Neuronal stem cell (in vitro differentiated cells): ENCODE measurements at regions not wholly inside any gene's neighbourhood (a gene's known extent, or its start where the extent isn't known, plus 50 kb on each side); places are given as distances from the start of the nearest gene placed in this dataset.

Experiments
- DNase-seq: peaks from one replicate; pipeline ENCODE4 v3.0.0-alpha.2; 2013; ENCODE audit warnings: low spot score
- H2AFZ ChIP-seq: one replicate; pipeline ENCODE4 v1.6.1; 2013; ENCODE audit warnings: mild to moderate bottlenecking, low read length, inconsistent platforms
- H2AK5ac ChIP-seq: 2 replicates; pipeline ENCODE4 v1.6.1; 2013; ENCODE audit warnings: low read depth, mild to moderate bottlenecking, inconsistent platforms, low read length, moderate library complexity, mixed read lengths
- H2BK120ac ChIP-seq: 2 replicates; pipeline ENCODE4 v1.6.1; 2013; ENCODE audit warnings: low read depth, mild to moderate bottlenecking, inconsistent platforms, low read length, moderate library complexity, mixed read lengths
- H2BK12ac ChIP-seq: one replicate; pipeline ENCODE4 v1.6.1; 2013; ENCODE audit warnings: low read length, inconsistent platforms
- H2BK15ac ChIP-seq: 2 replicates; pipeline ENCODE4 v1.6.1; 2013; ENCODE audit warnings: mild to moderate bottlenecking, low read length, inconsistent platforms, mixed read lengths
- H2BK5ac ChIP-seq: one replicate; pipeline ENCODE4 v1.6.1; 2013; ENCODE audit warnings: inconsistent platforms, mild to moderate bottlenecking, low read length, moderate library complexity
- H3K14ac ChIP-seq: one replicate; pipeline ENCODE4 v1.6.1; 2013; ENCODE audit warnings: low read length, inconsistent platforms
- H3K18ac ChIP-seq: 2 replicates; pipeline ENCODE4 v1.6.1; 2013; ENCODE audit warnings: low read length, inconsistent platforms
- H3K23ac ChIP-seq: 2 replicates; pipeline ENCODE4 v1.6.1; 2013; ENCODE audit warnings: low read depth, mild to moderate bottlenecking, mixed read lengths, low read length, inconsistent platforms; ENCODE audit not compliant: poor library complexity
- H3K27ac ChIP-seq: replicated peaks from 3 replicates; pipeline ENCODE4 v1.5.1; 2013; ENCODE audit warnings: low read length, inconsistent platforms
- H3K27me3 ChIP-seq, 3 experiments: 2 replicates each; pipeline ENCODE4 v1.6.1; 2013; ENCODE audit warnings: low read length in 3 of 3, mild to moderate bottlenecking in 2 of 3, inconsistent platforms in 1 of 3, low read depth in 1 of 3, mixed read lengths in 1 of 3, moderate library complexity in 1 of 3; ENCODE audit not compliant: control insufficient read depth in 3 of 3, insufficient read depth in 3 of 3
- H3K36me3 ChIP-seq, 2 donors: replicated peaks in 1 of 2; 2 replicates each; pipeline ENCODE4 v1.6.1; 2013; ENCODE audit warnings: low read length in 2 of 2; ENCODE audit not compliant: control insufficient read depth in 2 of 2, insufficient read depth in 2 of 2
- H3K4ac ChIP-seq: 2 replicates; pipeline ENCODE4 v1.6.1; 2013; ENCODE audit warnings: inconsistent platforms, mild to moderate bottlenecking, low read length, moderate library complexity
- H3K4me1 ChIP-seq, 2 donors: 1 replicate in 1 of 2; 2 replicates in 1 of 2; pipeline ENCODE4 v1.6.1; 2013; ENCODE audit warnings: low read length in 2 of 2, low read depth in 1 of 2; ENCODE audit not compliant: control insufficient read depth in 2 of 2, insufficient read depth in 1 of 2
- H3K4me2 ChIP-seq: one replicate; pipeline ENCODE4 v1.6.1; 2013; ENCODE audit warnings: mild to moderate bottlenecking, low read length, inconsistent platforms; ENCODE audit not compliant: insufficient read depth, poor library complexity, severe bottlenecking
- H3K4me3 ChIP-seq, 2 donors: 2 replicates each; pipeline ENCODE4 v1.5.1; 2013; ENCODE audit warnings: low read length in 2 of 2, mild to moderate bottlenecking in 2 of 2, inconsistent platforms in 1 of 2, moderate library complexity in 1 of 2
- H3K79me1 ChIP-seq: one replicate; pipeline ENCODE4 v1.6.1; 2013; ENCODE audit warnings: low read depth, mild to moderate bottlenecking, inconsistent platforms, low read length, moderate library complexity
- H3K9ac ChIP-seq: one replicate; pipeline ENCODE4 v1.6.1; 2013; ENCODE audit warnings: mild to moderate bottlenecking, low read depth, low read length, inconsistent platforms; ENCODE audit not compliant: poor library complexity
- H3K9me3 ChIP-seq, 2 donors: replicated peaks in 1 of 2; 2 replicates each; pipeline versions ENCODE3 to v1.6.1; 2013; ENCODE audit warnings: low read length in 2 of 2, mild to moderate bottlenecking in 2 of 2, inconsistent platforms in 1 of 2, low read depth in 1 of 2, mixed read lengths in 1 of 2, moderate library complexity in 1 of 2; ENCODE audit not compliant: control insufficient read depth in 2 of 2, insufficient read depth in 1 of 2
- H4K8ac ChIP-seq: one replicate; pipeline ENCODE4 v1.6.1; 2013; ENCODE audit warnings: low read depth, mild to moderate bottlenecking, inconsistent platforms, low read length, moderate library complexity
- H4K91ac ChIP-seq: one replicate; pipeline ENCODE4 v1.6.1; 2013; ENCODE audit warnings: low read length, low read depth, mild to moderate bottlenecking, inconsistent platforms; ENCODE audit not compliant: poor library complexity
- WGBS, 2 donors: extraction: QIAGEN DNeasy Blood & Tissue Kit; methylation state at CpG; one replicate each; pipeline ENCODE4 v1.1.7; 2013; ENCODE audit warnings: missing lambda C conversion rate in 2 of 2, mixed read lengths in 1 of 2; ENCODE audit not compliant: insufficient read length in 2 of 2, insufficient replicate concordance in 1 of 2; ENCODE audit errors: extremely low coverage in 2 of 2; 5-methylcytosine and 5-hydroxymethylcytosine counted together

GRCh38 chr6:121816361-121816760, 380.9 kb downstream of the GJA1 start:
- no peak overlapping the region for H4K91ac ChIP-seq
- no peak overlapping the region for H3K23ac ChIP-seq
- H3K4me1 ChIP-seq, result peaks cover 3 to 5% of the 10 kb centered on the region in 2 donors
- H3K9me3 ChIP-seq, result peaks cover 3 to 5% of the 10 kb centered on the region in 2 donors
- H3K4ac ChIP-seq, result no peak overlapping the region
- no peak overlapping the region for H3K18ac ChIP-seq
- no peak overlapping the region for H2BK15ac ChIP-seq
- H3K4me3 ChIP-seq, result no peak overlapping the region
- H3K9ac ChIP-seq, result no peak overlapping the region
- H2AK5ac ChIP-seq, result no peak overlapping the region
- H2BK5ac ChIP-seq, result no peak overlapping the region
- no peak overlapping the region for H4K8ac ChIP-seq
- no peak overlapping the region for H3K14ac ChIP-seq
- whole genome bisulfite sequencing, 2 donors, result no CpG with 5 or more reads among the region's 4 CpGs
- no peak overlapping the region for H3K4me2 ChIP-seq
- H2BK120ac ChIP-seq, result no peak overlapping the region
- no peak overlapping the region for H2BK12ac ChIP-seq
- H3K27me3 ChIP-seq, result no peaks in the 10 kb centered on the region
- DNase-seq, result no peak
- peak overlapping the region; percentile 45 for H2AFZ ChIP-seq
- H3K27ac ChIP-seq, result no peak overlapping the region
- H3K79me1 ChIP-seq, result no peaks in the 10 kb centered on the region
- no peaks in the 10 kb centered on the region for H3K36me3 ChIP-seq

DNA sequence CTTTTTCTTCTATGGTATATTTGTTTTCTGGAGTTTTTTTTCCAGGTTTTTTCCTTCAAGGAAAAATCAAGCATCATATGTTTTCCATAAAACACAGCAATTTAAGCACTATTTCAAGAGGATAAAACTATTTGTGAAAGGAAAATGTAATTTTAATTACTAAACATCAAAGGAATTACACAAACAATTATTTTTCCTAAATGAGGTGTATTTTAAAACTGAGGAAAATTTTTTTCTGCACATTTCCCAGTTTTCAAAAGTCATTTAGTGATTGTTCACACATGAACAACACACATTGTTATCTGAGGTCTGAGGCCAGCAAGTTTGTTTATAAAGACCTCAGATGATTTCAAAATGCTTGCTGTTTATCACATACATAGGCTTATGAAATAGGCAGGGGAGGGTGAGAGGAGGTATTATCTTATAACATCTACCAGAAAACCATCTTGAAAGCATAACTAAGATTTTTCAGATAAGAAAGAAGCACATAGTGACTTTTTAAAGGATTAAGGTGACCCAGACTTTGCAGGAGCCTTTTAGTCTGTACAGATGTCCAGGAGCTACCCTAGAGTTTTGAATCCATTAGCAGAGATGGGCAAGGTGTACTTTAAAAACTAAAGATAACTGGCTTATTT, 381.6 kb downstream of the GJA1 start:
- Histone ChIP-seq H3K9ac (no peak overlapping the region), H2AFZ (no peak overlapping the region), H2BK15ac (no peak overlapping the region), H3K14ac (no peak overlapping the region), H3K27me3 (no peaks in the 10 kb centered on the region), H2BK120ac (no peak overlapping the region), H3K4me2 (no peak overlapping the region), H2AK5ac (no peak overlapping the region), H4K8ac (no peak overlapping the region), H2BK12ac (no peak overlapping the region), H3K9me3 (peaks cover 3 to 5% of the 10 kb centered on the region in 2 donors), H3K27ac (no peak overlapping the region), H3K4ac (no peak overlapping the region), H3K18ac (no peak overlapping the region), H3K4me1 (peaks cover 0 to 5% of the 10 kb centered on the region in 2 donors), H3K4me3 (no peak overlapping the region), H3K79me1 (no peaks in the 10 kb centered on the region), H4K91ac (no peak overlapping the region), H3K36me3 (no peaks in the 10 kb centered on the region), H3K23ac (no peak overlapping the region), H2BK5ac (no peak overlapping the region)
- no peak for DNase-seq

GRCh38 chr6:121823437-121823851, 388.0 kb downstream of the GJA1 start:
- H3K4me2 ChIP-seq, result no peak overlapping the region
- H2AK5ac ChIP-seq, result no peak overlapping the region
- H2BK12ac ChIP-seq, result no peak overlapping the region
- WGBS, 2 donors, result no CpG with 5 or more reads among the region's 1 CpG
- no peaks in the 10 kb centered on the region for H3K36me3 ChIP-seq
- H4K8ac ChIP-seq, result no peak overlapping the region
- H3K4me3 ChIP-seq, result no peak overlapping the region
- no peak overlapping the region for H3K23ac ChIP-seq
- no peak overlapping the region for H3K9ac ChIP-seq
- no peak overlapping the region for H3K18ac ChIP-seq
- peak; percentile 24 for DNase-seq
- no peak overlapping the region for H3K14ac ChIP-seq
- peak overlapping the region; percentile 14 for H2AFZ ChIP-seq
- H2BK120ac ChIP-seq, result no peak overlapping the region
- no peaks in the 10 kb centered on the region for H3K27me3 ChIP-seq
- no peak overlapping the region for H2BK15ac ChIP-seq
- no peak overlapping the region for H2BK5ac ChIP-seq
- peaks cover 0 to 2% of the 10 kb centered on the region in 2 donors for H3K4me1 ChIP-seq
- peaks cover 3 to 5% of the 10 kb centered on the region in 2 donors for H3K9me3 ChIP-seq
- H3K79me1 ChIP-seq, result no peaks in the 10 kb centered on the region
- H3K27ac ChIP-seq, result no peak overlapping the region
- no peak overlapping the region for H3K4ac ChIP-seq
- no peak overlapping the region for H4K91ac ChIP-seq

DNA sequence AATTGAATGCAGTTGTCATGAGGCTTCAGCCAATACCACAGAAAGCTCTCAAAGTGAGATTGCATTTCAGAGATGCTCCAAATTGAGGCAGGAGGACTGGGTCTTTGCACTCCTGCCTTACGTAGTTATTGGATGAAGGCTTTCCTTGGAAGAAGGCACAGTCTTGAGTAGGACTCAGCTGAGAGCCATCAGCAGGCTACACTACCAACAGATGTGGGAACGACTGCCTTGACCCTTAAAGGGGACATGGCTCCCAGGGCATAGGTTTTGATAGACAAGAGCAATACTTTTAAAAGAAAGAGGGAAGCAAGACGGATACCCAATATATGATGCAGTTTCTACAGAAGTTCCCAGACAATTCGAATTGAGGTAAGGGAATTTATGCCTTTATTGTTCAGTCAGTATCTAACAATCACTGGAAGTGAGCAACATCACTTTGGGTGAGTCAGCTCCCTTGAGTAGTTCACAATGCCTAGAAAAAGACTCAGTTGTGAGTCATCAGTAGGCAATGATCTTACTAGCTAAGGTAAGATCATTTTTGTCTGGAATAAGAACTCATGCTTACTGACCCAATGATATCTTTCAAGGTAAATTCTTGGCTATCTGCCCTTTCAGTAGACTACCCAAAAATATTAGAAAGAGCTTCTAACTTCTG, 390.8 kb downstream of the GJA1 start:
- no peak overlapping the region for H3K14ac ChIP-seq
- no peak overlapping the region for H2BK15ac ChIP-seq
- H3K79me1 ChIP-seq, result no peaks in the 10 kb centered on the region
- H3K4me3 ChIP-seq, result no peak overlapping the region
- no peak overlapping the region for H3K4ac ChIP-seq
- peak overlapping the region; percentile 36 for H2AFZ ChIP-seq
- no peak overlapping the region for H3K27ac ChIP-seq
- no peak overlapping the region for H4K91ac ChIP-seq
- H2BK12ac ChIP-seq, result no peak overlapping the region
- no peak overlapping the region for H4K8ac ChIP-seq
- no peaks in the 10 kb centered on the region for H3K9me3 ChIP-seq
- H2BK5ac ChIP-seq, result no peak overlapping the region
- H3K4me1 ChIP-seq, result peaks cover 0 to 2% of the 10 kb centered on the region in 2 donors
- no peak overlapping the region for H3K9ac ChIP-seq
- no peak overlapping the region for H3K4me2 ChIP-seq
- WGBS, 2 donors, result no CpG with 5 or more reads among the region's 4 CpGs
- no peak overlapping the region for H2BK120ac ChIP-seq
- no peak for DNase-seq
- no peaks in the 10 kb centered on the region for H3K27me3 ChIP-seq
- H3K36me3 ChIP-seq, result no peaks in the 10 kb centered on the region
- no peak overlapping the region for H3K23ac ChIP-seq
- no peak overlapping the region for H2AK5ac ChIP-seq
- no peak overlapping the region for H3K18ac ChIP-seq
